ENCODE measurements at regions not wholly inside any gene's neighbourhood (a gene's known extent, or its start where the extent isn't known, plus 50 kb on each side); places are given as distances from the start of the nearest gene placed in this dataset.

GRCh38 chr10:78859769-78860168 lies 209.0 kb upstream of the ZMIZ1 start:
- Histone ChIP-seq H3K4me1 (ENCODE audit: control insufficient read depth in 5 of 5, insufficient read depth in 5 of 5, low read length in 5 of 5) (peaks cover 0 to 26% (median 4%) of the 10 kb centered on the region in 5 donors), H3K9ac (ENCODE audit: insufficient read depth in 1 of 2, low read length in 2 of 2) (no peak overlapping the region), H3K36me3 (ENCODE audit: control insufficient read depth in 4 of 4, insufficient read depth in 4 of 4, low read length in 4 of 4) (no peaks in the 10 kb centered on the region), H3K9me3 (ENCODE audit: control insufficient read depth in 4 of 4, insufficient read depth in 3 of 4, low read length in 3 of 4) (no peaks in the 10 kb centered on the region), H3K27ac (ENCODE audit: low read depth in 1 of 2, low read length in 1 of 2) (no peak overlapping the region), H3K4me3 (no peak overlapping the region), H3K27me3 (ENCODE audit: control insufficient read depth in 3 of 3, insufficient read depth in 3 of 3, low read length in 2 of 3) (no peaks in the 10 kb centered on the region)
- TF ChIP-seq CTCF (IDR thresholded peaks at IDR 0.05; ENCODE audit: control extremely low read depth, extremely low read depth): no peak
- no peak for DNase-seq
- ATAC-seq (ENCODE audit: insufficient read depth, low FRiP score): no peak
- WGBS, 2 donors: 56 to 73% methylated on average over 5 of the region's 5 CpGs

- DNase-seq (no peak), ATAC-seq (ENCODE audit: insufficient read depth, low FRiP score) (no peak)
- no peak overlapping the region for H3K27ac ChIP-seq (ENCODE audit: low read depth in 1 of 2, low read length in 1 of 2)
- peaks cover 0 to 24% (median 4%) of the 10 kb centered on the region in 5 donors for H3K4me1 ChIP-seq (ENCODE audit: control insufficient read depth in 5 of 5, insufficient read depth in 5 of 5, low read length in 5 of 5)
- no peak overlapping the region for H3K4me3 ChIP-seq
- no peaks in the 10 kb centered on the region for H3K27me3 ChIP-seq (ENCODE audit: control insufficient read depth in 3 of 3, insufficient read depth in 3 of 3, low read length in 2 of 3)
- no peaks in the 10 kb centered on the region for H3K9me3 ChIP-seq (ENCODE audit: control insufficient read depth in 4 of 4, insufficient read depth in 3 of 4, low read length in 3 of 4)
- 89% methylated on average over 7 of the region's 7 CpGs for WGBS, 2 donors
- H3K36me3 ChIP-seq (ENCODE audit: control insufficient read depth in 4 of 4, insufficient read depth in 4 of 4, low read length in 4 of 4): no peaks in the 10 kb centered on the region
- H3K9ac ChIP-seq (ENCODE audit: insufficient read depth in 1 of 2, low read length in 2 of 2): no peak overlapping the region
- no peak for TF ChIP-seq CTCF (IDR thresholded peaks at IDR 0.05; ENCODE audit: control extremely low read depth, extremely low read depth)
Observed at GRCh38 chr10:78860260-78860914, 208.4 kb upstream of the ZMIZ1 start.

GRCh38 chr10:78861529-78862327 lies 207.0 kb upstream of the ZMIZ1 start:
- ATAC-seq (ENCODE audit: insufficient read depth, low FRiP score) (no peak), DNase-seq (peak; percentile 22 to 52 (median 32))
- no peaks in the 10 kb centered on the region for H3K9me3 ChIP-seq (ENCODE audit: control insufficient read depth in 4 of 4, insufficient read depth in 3 of 4, low read length in 3 of 4)
- WGBS, 2 donors: 73 to 76% methylated on average over 5 of the region's 5 CpGs
- peaks cover 0 to 11% (median 2%) of the 10 kb centered on the region in 5 donors for H3K4me1 ChIP-seq (ENCODE audit: control insufficient read depth in 5 of 5, insufficient read depth in 5 of 5, low read length in 5 of 5)
- H3K9ac ChIP-seq (ENCODE audit: insufficient read depth in 1 of 2, low read length in 2 of 2): no peak overlapping the region
- TF ChIP-seq CTCF (IDR thresholded peaks at IDR 0.05; ENCODE audit: control extremely low read depth, extremely low read depth): no peak
- H3K27ac ChIP-seq (ENCODE audit: low read depth in 1 of 2, low read length in 1 of 2): no peak overlapping the region
- no peaks in the 10 kb centered on the region for H3K27me3 ChIP-seq (ENCODE audit: control insufficient read depth in 3 of 3, insufficient read depth in 3 of 3, low read length in 2 of 3)
- no peak overlapping the region for H3K4me3 ChIP-seq
- H3K36me3 ChIP-seq (ENCODE audit: control insufficient read depth in 4 of 4, insufficient read depth in 4 of 4, low read length in 4 of 4): no peaks in the 10 kb centered on the region

Measured in lung (tissue), 11 donors.